ENCODE measurements at regions not wholly inside any gene's neighbourhood (a gene's known extent, or its start where the extent isn't known, plus 50 kb on each side); places are given as distances from the start of the nearest gene placed in this dataset.

DNA sequence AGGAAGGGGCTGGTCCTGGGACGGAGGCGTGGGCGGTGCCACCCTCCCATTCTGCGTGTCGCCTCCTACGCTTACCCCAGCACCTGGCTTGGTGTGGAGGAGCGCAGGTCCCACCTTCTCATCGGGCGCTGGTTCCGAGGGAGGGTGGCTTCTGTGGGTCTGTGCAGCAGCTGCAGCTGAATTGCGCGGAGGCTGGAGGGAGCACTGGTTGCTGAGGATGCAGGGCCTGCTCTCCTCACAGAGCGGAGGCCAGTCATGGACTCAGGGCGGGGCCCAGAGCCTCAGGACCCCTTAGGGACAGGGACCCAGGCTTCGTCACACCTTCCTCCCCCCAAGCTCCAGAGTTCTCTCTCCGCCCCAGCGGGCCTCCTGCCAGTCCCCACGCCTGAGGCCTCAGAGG is 127.8 kb upstream of the MAP3K4 start:
- TF ChIP-seq, protein P1, sequence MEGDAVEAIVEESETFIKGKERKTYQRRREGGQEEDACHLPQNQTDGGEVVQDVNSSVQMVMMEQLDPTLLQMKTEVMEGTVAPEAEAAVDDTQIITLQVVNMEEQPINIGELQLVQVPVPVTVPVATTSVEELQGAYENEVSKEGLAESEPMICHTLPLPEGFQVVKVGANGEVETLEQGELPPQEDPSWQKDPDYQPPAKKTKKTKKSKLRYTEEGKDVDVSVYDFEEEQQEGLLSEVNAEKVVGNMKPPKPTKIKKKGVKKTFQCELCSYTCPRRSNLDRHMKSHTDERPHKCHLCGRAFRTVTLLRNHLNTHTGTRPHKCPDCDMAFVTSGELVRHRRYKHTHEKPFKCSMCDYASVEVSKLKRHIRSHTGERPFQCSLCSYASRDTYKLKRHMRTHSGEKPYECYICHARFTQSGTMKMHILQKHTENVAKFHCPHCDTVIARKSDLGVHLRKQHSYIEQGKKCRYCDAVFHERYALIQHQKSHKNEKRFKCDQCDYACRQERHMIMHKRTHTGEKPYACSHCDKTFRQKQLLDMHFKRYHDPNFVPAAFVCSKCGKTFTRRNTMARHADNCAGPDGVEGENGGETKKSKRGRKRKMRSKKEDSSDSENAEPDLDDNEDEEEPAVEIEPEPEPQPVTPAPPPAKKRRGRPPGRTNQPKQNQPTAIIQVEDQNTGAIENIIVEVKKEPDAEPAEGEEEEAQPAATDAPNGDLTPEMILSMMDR (IDR thresholded peaks at IDR 0.05; ENCODE audit: extremely low read depth, insufficient read depth, missing control alignments), result no peak
- no peak for DNase-seq (ENCODE audit: low spot score)
- in situ Hi-C loops (cut with MboI; ENCODE audit: low pct_unique_long_range_greater_than_20kb, low sequenced_read_pairs, unreplicated experiment), result no loop called here

DNA sequence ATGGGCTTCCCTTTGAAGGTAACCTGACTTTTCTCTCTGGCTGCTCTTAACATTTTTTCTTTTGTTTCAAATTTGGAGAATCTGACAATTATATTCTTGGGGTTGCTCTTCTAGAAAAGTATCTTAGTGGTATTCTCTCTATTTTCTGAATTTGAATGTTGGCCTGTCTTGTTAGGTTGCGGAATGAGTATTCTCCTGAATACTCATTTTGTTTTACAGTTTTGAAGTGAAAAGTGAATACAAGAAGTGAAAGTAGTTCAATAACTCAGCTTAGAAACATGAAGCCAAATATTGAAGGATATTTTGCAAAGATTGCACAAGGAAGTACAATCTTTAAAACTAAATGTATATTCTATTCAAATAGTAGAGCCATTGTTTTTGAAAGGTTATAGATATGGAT is 120.2 kb upstream of the MAP3K4 start:
- in situ Hi-C loops (cut with MboI; ENCODE audit: low pct_unique_long_range_greater_than_20kb, low sequenced_read_pairs, unreplicated experiment), result no loop called here
- TF ChIP-seq, protein P1 (IDR thresholded peaks at IDR 0.05; ENCODE audit: extremely low read depth, insufficient read depth, missing control alignments), result no peak
- no peak for DNase-seq (ENCODE audit: low spot score)

DNA sequence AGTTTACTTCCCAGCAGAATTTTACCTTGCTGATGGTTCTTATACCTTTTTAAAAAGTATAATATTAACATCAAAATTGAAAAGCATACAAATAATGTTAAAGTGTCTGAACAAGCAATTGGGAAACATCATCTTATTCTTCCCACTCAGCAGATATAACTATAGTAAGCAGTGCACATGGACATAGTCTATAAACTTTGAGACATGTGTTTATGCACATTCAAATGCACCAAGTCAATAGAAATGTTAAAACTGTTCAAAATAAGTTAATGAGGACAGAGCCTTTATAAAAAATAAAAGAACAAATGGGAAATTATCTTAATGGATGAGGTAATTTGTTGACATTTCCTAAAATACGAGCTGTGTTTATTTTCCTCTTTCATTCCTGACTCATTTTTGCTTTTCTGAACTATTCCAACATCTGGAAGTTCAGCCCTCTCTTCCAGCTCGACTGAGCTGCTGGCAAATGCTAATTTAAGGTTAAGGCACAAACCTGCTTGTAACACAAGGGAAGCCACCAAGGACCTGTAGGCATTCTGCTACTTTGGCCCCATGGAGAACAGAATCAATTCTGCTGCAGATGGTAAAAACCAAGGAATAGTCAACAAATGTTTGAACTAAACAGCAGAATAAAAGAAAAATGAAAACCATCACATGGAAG is 110.3 kb upstream of the MAP3K4 start:
- in situ Hi-C loops (cut with MboI; ENCODE audit: low pct_unique_long_range_greater_than_20kb, low sequenced_read_pairs, unreplicated experiment), result no loop called here
- DNase-seq (ENCODE audit: low spot score), result no peak
- TF ChIP-seq, protein P1 (IDR thresholded peaks at IDR 0.05; ENCODE audit: extremely low read depth, insufficient read depth, missing control alignments), result no peak

DNA sequence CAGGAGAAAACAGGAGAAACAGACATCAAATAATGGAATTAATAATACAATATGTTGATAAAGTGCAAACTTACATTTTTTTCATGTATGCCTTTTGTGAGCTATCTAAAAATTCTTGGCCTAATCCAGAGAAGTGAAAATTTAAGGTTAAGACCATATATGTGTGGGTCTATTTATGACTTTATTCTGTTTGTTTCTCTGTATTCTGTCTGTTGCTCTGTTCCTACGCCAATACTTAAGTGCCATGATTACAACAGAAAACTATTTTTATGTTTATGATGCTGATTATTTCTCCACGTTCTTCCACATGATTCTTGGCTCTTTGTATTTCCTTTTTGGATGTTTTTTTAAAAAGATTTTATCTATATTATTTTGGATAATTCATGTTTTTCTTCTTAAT is 109.6 kb upstream of the MAP3K4 start:
- DNase-seq (ENCODE audit: low spot score), result no peak
- in situ Hi-C loops (cut with MboI; ENCODE audit: low pct_unique_long_range_greater_than_20kb, low sequenced_read_pairs, unreplicated experiment), result no loop called here
- TF ChIP-seq, protein P1 (IDR thresholded peaks at IDR 0.05; ENCODE audit: extremely low read depth, insufficient read depth, missing control alignments), result no peak

DNA sequence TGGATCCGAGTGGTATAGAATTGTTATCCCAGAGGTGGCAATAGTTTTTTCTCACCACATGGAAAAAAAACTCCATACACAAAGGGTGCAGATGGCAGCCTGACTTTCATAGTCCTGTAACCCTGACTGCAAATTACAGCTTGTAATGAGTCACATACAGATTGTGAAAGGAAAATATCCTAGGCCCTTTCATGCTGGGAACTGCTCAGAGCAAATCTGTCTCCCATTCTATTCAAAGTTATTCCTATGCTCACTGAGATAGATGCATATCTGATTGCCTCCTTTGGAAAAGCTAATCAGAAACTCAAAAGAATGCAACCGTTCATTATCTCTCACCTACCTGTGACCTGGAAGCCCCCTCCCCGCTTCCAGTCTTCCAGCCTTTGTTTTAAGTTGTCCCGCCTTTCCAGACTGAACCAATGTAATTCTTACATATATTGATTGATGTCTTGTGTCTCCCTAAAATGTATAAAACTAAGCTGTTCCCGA is 108.7 kb upstream of the MAP3K4 start:
- in situ Hi-C loops (cut with MboI; ENCODE audit: low pct_unique_long_range_greater_than_20kb, low sequenced_read_pairs, unreplicated experiment), result no loop called here
- TF ChIP-seq, protein P1 (IDR thresholded peaks at IDR 0.05; ENCODE audit: extremely low read depth, insufficient read depth, missing control alignments), result no peak
- no peak for DNase-seq (ENCODE audit: low spot score)

DNA sequence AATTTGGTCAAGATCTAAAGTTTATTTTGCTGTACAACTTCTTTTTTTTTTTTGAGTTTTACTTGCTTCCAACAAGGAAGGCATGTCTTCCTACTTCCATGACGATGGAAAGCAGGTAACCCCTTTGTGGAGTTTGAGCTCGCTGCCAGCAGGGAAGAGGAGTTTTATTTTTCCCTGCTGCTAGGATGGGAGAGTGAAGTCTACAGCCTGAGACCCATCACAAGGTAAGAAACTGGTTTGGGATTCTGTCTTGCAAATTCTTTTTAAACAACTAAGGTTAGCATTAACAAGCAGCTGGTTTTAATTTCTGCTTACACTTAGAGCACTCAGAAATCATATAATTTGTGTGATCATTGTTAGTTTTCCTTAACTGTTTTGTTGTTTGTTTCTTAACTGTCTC is 108.0 kb upstream of the MAP3K4 start:
- in situ Hi-C loops (cut with MboI; ENCODE audit: low pct_unique_long_range_greater_than_20kb, low sequenced_read_pairs, unreplicated experiment), result no loop called here
- TF ChIP-seq, protein P1 (IDR thresholded peaks at IDR 0.05; ENCODE audit: extremely low read depth, insufficient read depth, missing control alignments), result no peak

More for the DNA sequence above, 108.0 kb upstream of the MAP3K4 start:
- no peak for DNase-seq (ENCODE audit: low spot score)
